ENCODE measurements at regions not wholly inside any gene's neighbourhood (a gene's known extent, or its start where the extent isn't known, plus 50 kb on each side); places are given as distances from the start of the nearest gene placed in this dataset.

DNA sequence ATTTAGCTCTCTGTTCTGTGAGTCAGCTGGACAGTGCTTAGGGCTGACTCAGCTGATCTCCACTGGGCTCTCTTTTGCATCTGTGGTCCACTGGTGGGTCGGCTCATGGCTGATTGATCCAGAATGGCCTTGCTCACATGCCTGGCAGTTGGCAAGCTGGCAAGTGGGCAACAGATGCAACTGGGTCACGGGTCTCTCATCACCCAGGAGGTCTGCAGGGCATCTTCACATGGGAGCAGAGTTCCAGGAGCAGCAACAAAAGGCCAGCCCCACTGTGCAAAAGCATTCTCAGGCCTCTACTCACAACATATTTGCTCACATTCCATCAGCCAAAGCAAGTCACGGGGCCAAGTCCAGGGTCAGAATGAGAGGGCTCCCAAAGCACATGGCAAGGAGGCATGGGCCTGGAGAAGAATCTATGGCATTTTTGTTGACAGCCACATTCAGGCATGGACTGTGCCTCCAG is 98.8 kb downstream of the OAT start:
- TF ChIP-seq, protein P1, sequence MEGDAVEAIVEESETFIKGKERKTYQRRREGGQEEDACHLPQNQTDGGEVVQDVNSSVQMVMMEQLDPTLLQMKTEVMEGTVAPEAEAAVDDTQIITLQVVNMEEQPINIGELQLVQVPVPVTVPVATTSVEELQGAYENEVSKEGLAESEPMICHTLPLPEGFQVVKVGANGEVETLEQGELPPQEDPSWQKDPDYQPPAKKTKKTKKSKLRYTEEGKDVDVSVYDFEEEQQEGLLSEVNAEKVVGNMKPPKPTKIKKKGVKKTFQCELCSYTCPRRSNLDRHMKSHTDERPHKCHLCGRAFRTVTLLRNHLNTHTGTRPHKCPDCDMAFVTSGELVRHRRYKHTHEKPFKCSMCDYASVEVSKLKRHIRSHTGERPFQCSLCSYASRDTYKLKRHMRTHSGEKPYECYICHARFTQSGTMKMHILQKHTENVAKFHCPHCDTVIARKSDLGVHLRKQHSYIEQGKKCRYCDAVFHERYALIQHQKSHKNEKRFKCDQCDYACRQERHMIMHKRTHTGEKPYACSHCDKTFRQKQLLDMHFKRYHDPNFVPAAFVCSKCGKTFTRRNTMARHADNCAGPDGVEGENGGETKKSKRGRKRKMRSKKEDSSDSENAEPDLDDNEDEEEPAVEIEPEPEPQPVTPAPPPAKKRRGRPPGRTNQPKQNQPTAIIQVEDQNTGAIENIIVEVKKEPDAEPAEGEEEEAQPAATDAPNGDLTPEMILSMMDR (IDR thresholded peaks at IDR 0.05; ENCODE audit: low read depth, low read length, poor library complexity, severe bottlenecking): no peak
- TF ChIP-seq EZH2phosphoT487 (IDR thresholded peaks at IDR 0.05; ENCODE audit: borderline replicate concordance, low read length): no peak
